NCI-H524 (cell line): ENCODE measurements at regions not wholly inside any gene's neighbourhood (a gene's known extent, or its start where the extent isn't known, plus 50 kb on each side); places are given as distances from the start of the nearest gene placed in this dataset.
A peak's percentile ranks its signal among the peaks of the same experiment; 100 is the strongest.
"Not testable (repeated sequence)": the region's sequence is repeated elsewhere in the genome, so short reads cannot be mapped to it uniquely, and the experiment has no call there.

ENCODE experiments used
- DNase-seq, 2 experiments: peaks; one replicate each; lab custom pipeline; 2025; lab: John Stamatoyannopoulos, UW

GRCh38 chr22:33221568-33221967, 163.4 kb upstream of the SYN3 start:
- no peak for DNase-seq

GRCh38 chr22:33220476-33221080, 162.4 kb upstream of the SYN3 start:
- no peak for DNase-seq

- DNase-seq, result no peak
Observed at GRCh38 chr22:33219648-33220384, 161.6 kb upstream of the SYN3 start.

GRCh38 chr22:33213383-33214075, 155.3 kb upstream of the SYN3 start:
- no peak for DNase-seq

- DNase-seq, result peak; percentile 26 to 69
Observed at GRCh38 chr22:33209930-33210784, 152.0 kb upstream of the SYN3 start.

GRCh38 chr22:33204408-33204807, 146.2 kb upstream of the SYN3 start:
- DNase-seq, result no peak

- DNase-seq, result no peak
Observed at GRCh38 chr22:33202455-33202854, 144.3 kb upstream of the SYN3 start.

GRCh38 chr22:33194529-33195077, 136.4 kb upstream of the SYN3 start:
- DNase-seq, result no peak

GRCh38 chr22:33192156-33192555, 134.0 kb upstream of the SYN3 start:
- no peak for DNase-seq

- DNase-seq, result no peak
Observed at GRCh38 chr22:33188326-33188725, 130.1 kb upstream of the SYN3 start.

- no peak for DNase-seq
Observed at GRCh38 chr22:33186816-33187215, 128.6 kb upstream of the SYN3 start.

- peak; percentile 27 to 81 for DNase-seq
Observed at GRCh38 chr22:33180356-33180755, 122.2 kb upstream of the SYN3 start.

GRCh38 chr22:33167998-33168790, 110.0 kb upstream of the SYN3 start:
- no peak for DNase-seq

GRCh38 chr22:33166206-33166605, 108.0 kb upstream of the SYN3 start:
- DNase-seq, result no peak

GRCh38 chr22:33163815-33164214, 105.6 kb upstream of the SYN3 start:
- no peak for DNase-seq

GRCh38 chr22:33162196-33162595, 104.0 kb upstream of the SYN3 start:
- DNase-seq, result no peak

GRCh38 chr22:33160525-33160924, 102.3 kb upstream of the SYN3 start:
- DNase-seq, result peak; percentile 11 to 53

- DNase-seq, result not testable (repeated sequence)
Observed at GRCh38 chr22:33154967-33155366, 96.8 kb upstream of the SYN3 start.

- DNase-seq, result no peak
Observed at GRCh38 chr22:33149611-33150010, 91.4 kb upstream of the SYN3 start.

- no peak for DNase-seq
Observed at GRCh38 chr22:33144721-33145120, 86.5 kb upstream of the SYN3 start.
